Transverse colon (tissue), 3 donors: ENCODE measurements at regions not wholly inside any gene's neighbourhood (a gene's known extent, or its start where the extent isn't known, plus 50 kb on each side); places are given as distances from the start of the nearest gene placed in this dataset.

Experiments used
- CTCF ChIP-seq, 5 experiments: fragments of 200-600 bp in 3 of 5; fragments of 450-650 bp in 2 of 5; sonication (generic) in 3 of 5; IDR thresholded peaks; 1 replicate in 2 of 5; 2 replicates in 3 of 5; pipeline ENCODE4 v1.5.1; 2016 to 2017; ENCODE audit warnings: antibody characterized with exemption in 5 of 5, inconsistent platforms in 3 of 5, mild to moderate bottlenecking in 2 of 5, moderate library complexity in 1 of 5
- POLR2A ChIP-seq: fragments of 450-650 bp; IDR thresholded peaks from one replicate; pipeline ENCODE4 v1.6.1; 2016; ENCODE audit warnings: antibody characterized with exemption, mild to moderate bottlenecking, moderate library complexity

GRCh38 chr3:20478436-20478835, 292.4 kb upstream of the SGO1 start:
- TF ChIP-seq CTCF (IDR thresholded peaks at IDR 0.05) (no peak), POLR2A (no peak)
